ENCODE measurements at regions not wholly inside any gene's neighbourhood (a gene's known extent, or its start where the extent isn't known, plus 50 kb on each side); places are given as distances from the start of the nearest gene placed in this dataset.

- CTCF ChIA-PET = no interaction called here
- DNase-seq (no peak), ATAC-seq (ENCODE audit: low read depth) (no peak)
- no peak for TF ChIP-seq CTCF (IDR thresholded peaks at IDR 0.05)
- TF ChIP-seq EZH2 (IDR thresholded peaks at IDR 0.05; ENCODE audit: borderline replicate concordance, insufficient read depth, low read depth, low read length, poor library complexity, severe bottlenecking) = no peak
- Histone ChIP-seq H3K9ac (ENCODE audit: low read length) (no peak overlapping the region), H3K4me2 (replicated peaks; ENCODE audit: low read depth, low read length, poor library complexity, severe bottlenecking) (no peak overlapping the region), H3K4me1 (ENCODE audit: control insufficient read depth in 2 of 2, insufficient read depth in 2 of 2, low read length in 2 of 2) (no peaks in the 10 kb centered on the region), H3K4me3 (ENCODE audit: control extremely low read depth in 1 of 5, extremely low read depth in 1 of 5, insufficient read depth in 1 of 5, low read depth in 2 of 5, low read length in 4 of 5) (no peak overlapping the region), H3K36me3 (replicated peaks in 1 of 2; ENCODE audit: control extremely low read depth in 1 of 2, control insufficient read depth in 1 of 2, extremely low read depth in 1 of 2, insufficient read depth in 2 of 2, low read length in 1 of 2) (no peaks in the 10 kb centered on the region), H3K9me3 (ENCODE audit: control extremely low read depth in 1 of 3, control insufficient read depth in 2 of 3, insufficient read depth in 1 of 3, low read length in 2 of 3) (peaks cover 0 to 4% (median 0%) of the 10 kb centered on the region in 3 donors), H4K20me1 (ENCODE audit: control insufficient read depth, insufficient read depth, low read length, poor library complexity, severe bottlenecking) (no peaks in the 10 kb centered on the region), H3K79me2 (ENCODE audit: control insufficient read depth, insufficient read depth, low read length) (no peaks in the 10 kb centered on the region), H2AFZ (ENCODE audit: insufficient read depth, low read depth, low read length, poor library complexity, severe bottlenecking) (no peak overlapping the region), H3K27me3 (replicated peaks in 1 of 4; ENCODE audit: control extremely low read depth in 1 of 4, control insufficient read depth in 3 of 4, insufficient read depth in 4 of 4, low read length in 3 of 4) (peaks cover 0 to 7% (median 0%) of the 10 kb centered on the region in 4 experiments), H3K27ac (ENCODE audit: low read length in 2 of 2) (no peak overlapping the region)
- Mint-ChIP-seq H3K4me3 (no peak overlapping the region), H3K27ac (no peak overlapping the region), H3K27me3 (peaks cover 41% of the 10 kb centered on the region), H3K9me3 (ENCODE audit: insufficient read depth) (no peaks in the 10 kb centered on the region), H3K4me1 (no peaks in the 10 kb centered on the region)
- WGBS (ENCODE audit: insufficient coverage) = 68% methylated on average over 11 of the region's 21 CpGs
- POLR2A ChIA-PET = no interaction called here
- intact Hi-C loops (cut with micrococcal nuclease) = no loop called here
These were observed 150.3 kb upstream of the RPL38 start for GRCh38 chr17:74052993-74053711.

GRCh38 chr17:74053712-74054078 is 149.8 kb upstream of the RPL38 start:
- H3K36me3 ChIP-seq (replicated peaks in 1 of 2; ENCODE audit: control extremely low read depth in 1 of 2, control insufficient read depth in 1 of 2, extremely low read depth in 1 of 2, insufficient read depth in 2 of 2, low read length in 1 of 2) = no peaks in the 10 kb centered on the region
- H3K9ac ChIP-seq (ENCODE audit: low read length) = no peak overlapping the region
- peaks cover 40% of the 10 kb centered on the region for H3K27me3 Mint-ChIP-seq
- H3K4me1 ChIP-seq (ENCODE audit: control insufficient read depth in 2 of 2, insufficient read depth in 2 of 2, low read length in 2 of 2) = no peaks in the 10 kb centered on the region
- DNase-seq (no peak), ATAC-seq (ENCODE audit: low read depth) (no peak)
- WGBS (ENCODE audit: insufficient coverage) = 63% methylated on average over 1 of the region's 8 CpGs
- peaks cover 0 to 7% (median 0%) of the 10 kb centered on the region in 4 experiments for H3K27me3 ChIP-seq (replicated peaks in 1 of 4; ENCODE audit: control extremely low read depth in 1 of 4, control insufficient read depth in 3 of 4, insufficient read depth in 4 of 4, low read length in 3 of 4)
- H3K4me1 Mint-ChIP-seq = no peaks in the 10 kb centered on the region
- no peak overlapping the region for H3K4me3 Mint-ChIP-seq
- intact Hi-C loops (cut with micrococcal nuclease) = no loop called here
- CTCF ChIA-PET = no interaction called here
- H3K4me3 ChIP-seq (ENCODE audit: control extremely low read depth in 1 of 5, extremely low read depth in 1 of 5, insufficient read depth in 1 of 5, low read depth in 2 of 5, low read length in 4 of 5) = no peak overlapping the region
- H3K27ac Mint-ChIP-seq = no peak overlapping the region
- peaks cover 0 to 4% (median 0%) of the 10 kb centered on the region in 3 donors for H3K9me3 ChIP-seq (ENCODE audit: control extremely low read depth in 1 of 3, control insufficient read depth in 2 of 3, insufficient read depth in 1 of 3, low read length in 2 of 3)
- no peaks in the 10 kb centered on the region for H4K20me1 ChIP-seq (ENCODE audit: control insufficient read depth, insufficient read depth, low read length, poor library complexity, severe bottlenecking)
- TF ChIP-seq EZH2 (IDR thresholded peaks at IDR 0.05; ENCODE audit: borderline replicate concordance, insufficient read depth, low read depth, low read length, poor library complexity, severe bottlenecking) = no peak
- no peak for TF ChIP-seq CTCF (IDR thresholded peaks at IDR 0.05)
- H3K4me2 ChIP-seq (replicated peaks; ENCODE audit: low read depth, low read length, poor library complexity, severe bottlenecking) = no peak overlapping the region
- H3K79me2 ChIP-seq (ENCODE audit: control insufficient read depth, insufficient read depth, low read length) = no peaks in the 10 kb centered on the region
- H3K9me3 Mint-ChIP-seq (ENCODE audit: insufficient read depth) = no peaks in the 10 kb centered on the region
- no peak overlapping the region for H2AFZ ChIP-seq (ENCODE audit: insufficient read depth, low read depth, low read length, poor library complexity, severe bottlenecking)
- POLR2A ChIA-PET = no interaction called here
- no peak overlapping the region for H3K27ac ChIP-seq (ENCODE audit: low read length in 2 of 2)

Measured in B cell (primary cell).